NCI-H1417 treated with DMSO at 0.1 percent for 48 hours (cell line): ENCODE measurements at regions not wholly inside any gene's neighbourhood (a gene's known extent, or its start where the extent isn't known, plus 50 kb on each side); places are given as distances from the start of the nearest gene placed in this dataset.

Source experiments
- DNase-seq: peaks from one replicate; lab custom pipeline; 2025; lab: John Stamatoyannopoulos, UW

DNA sequence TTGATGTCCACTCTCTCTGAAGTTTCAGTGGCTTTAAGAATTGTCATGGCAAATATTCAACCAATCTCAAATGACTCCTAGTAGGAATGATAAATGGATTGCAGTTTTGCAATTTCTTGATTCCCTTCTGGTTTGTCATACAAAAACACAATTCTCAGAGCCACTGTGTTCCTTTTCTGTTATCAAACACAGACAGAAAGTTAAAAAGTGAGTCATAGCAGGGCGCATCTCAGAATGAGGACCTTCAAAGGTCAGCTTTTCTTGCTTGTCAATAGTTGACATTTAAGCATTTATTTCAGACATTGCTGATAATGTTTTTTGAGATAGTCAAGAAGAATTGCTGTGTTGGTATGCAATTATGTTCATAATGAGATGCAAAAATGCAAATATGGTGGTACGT is 405.9 kb downstream of the NR2F2 start:
- DNase-seq, result no peak

DNA sequence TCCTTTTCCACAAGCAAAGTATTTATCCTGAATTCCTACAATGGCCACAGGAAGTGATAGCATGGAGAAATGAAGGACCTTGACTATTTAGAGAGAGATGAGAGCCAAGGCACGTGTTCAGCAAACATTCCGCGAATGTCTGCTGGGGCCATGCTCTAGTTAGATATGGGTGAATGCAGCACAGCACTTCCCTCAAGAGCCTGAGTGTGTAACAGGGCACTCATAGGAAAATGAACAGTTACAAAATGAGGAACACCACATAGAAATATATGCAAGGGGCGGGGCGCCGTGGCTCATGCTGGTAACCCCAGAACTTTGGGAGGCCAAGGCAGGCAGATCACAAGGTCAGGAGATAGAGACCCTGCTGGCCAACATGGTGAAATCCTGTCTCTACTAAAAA is 406.9 kb downstream of the NR2F2 start:
- no peak for DNase-seq

DNA sequence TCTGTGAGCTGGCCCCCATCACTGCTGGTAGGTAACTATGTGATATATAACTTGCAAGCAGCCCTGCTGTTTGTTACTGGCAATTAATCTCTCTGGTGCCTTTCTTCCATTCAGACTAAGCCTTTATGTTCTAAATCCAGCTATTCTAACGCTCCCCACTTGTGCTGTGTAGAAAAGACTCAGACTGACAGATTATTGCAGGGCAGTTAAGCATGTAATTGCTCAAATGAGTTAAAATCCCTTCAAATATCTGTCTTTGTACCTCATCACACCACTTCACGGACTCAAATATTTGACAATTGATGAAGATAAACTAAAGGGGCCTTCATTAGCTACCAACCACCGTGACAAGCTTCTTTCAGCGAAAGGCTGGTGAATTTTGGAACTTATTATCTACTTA is 416.2 kb downstream of the NR2F2 start:
- peak; percentile 25 for DNase-seq

DNA sequence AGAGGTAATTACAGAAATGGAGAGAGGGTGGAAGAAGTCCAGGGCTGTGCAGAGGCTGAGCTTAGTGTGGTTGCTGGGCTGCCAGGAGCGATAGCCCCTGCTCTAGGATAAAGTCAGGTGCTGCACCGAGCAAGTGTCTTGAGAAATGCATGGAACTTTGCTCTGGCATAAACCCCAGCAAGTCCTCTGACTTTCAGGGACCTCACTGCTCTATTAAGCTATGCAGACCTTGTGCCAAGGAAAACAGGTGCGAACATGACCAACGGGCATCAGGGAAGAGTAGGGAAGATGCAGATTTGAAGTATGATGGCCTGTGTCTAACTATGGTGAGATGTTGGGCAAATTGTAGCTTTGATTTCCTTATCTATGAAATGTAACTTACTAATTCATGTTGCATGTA is 416.8 kb downstream of the NR2F2 start:
- DNase-seq, result no peak

DNA sequence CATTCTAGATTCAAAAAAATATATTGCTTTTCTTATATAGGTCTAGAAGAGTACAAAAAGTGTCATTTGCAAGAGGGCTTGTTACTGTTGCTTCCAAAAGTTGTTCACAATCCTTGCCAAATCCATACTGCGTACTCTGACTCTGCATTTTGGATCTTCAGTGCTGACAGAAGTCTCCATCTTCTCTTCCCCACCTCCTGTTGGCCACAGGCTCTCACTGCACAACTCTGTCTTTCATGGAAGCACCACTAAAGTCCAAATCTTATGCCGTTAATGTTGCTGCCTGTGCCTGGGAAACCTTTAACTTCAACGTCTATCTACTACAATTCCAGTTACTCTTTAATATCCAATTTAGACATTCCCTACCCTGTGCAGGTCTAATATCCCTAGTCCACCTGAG is 419.9 kb downstream of the NR2F2 start:
- no peak for DNase-seq

DNA sequence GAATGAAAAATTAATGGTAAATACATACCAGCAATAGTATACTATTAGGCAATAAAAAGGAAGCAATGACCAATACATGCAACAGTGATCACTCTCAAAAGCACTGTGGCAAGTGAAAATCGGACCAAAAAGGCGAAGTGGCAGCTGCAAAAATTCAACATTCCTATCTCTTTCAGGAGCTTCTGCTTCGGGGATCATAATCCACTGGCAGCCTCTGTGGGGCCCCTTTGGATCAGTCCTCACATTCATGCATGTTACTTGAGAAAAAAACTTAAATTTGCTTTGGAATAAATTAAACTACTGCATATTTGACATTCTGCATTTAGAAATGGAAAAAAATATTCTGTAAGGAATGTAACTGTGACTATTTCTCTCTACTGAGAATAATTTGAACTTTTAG is 425.6 kb downstream of the NR2F2 start:
- DNase-seq, result no peak

DNA sequence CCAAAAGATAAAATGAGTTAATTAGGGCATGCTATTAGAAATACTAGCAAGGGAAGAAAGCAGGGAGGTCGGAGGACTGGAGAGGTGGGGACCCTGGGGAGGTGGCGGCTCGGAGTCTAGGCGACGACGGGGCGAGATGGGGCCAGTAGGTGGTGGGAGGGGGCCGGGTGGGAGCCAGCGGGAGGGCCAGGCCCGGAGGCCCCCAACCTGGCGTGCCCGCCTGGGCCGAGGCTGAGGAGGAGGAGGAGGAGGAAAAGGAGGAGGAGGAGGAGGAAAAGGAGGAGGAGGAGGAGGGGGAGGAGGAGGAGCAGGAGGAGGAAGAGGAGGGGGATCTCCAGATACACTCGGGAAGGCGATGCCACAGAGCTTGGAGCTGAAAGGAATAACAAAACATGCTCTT is 426.2 kb downstream of the NR2F2 start:
- DNase-seq, result no peak

DNA sequence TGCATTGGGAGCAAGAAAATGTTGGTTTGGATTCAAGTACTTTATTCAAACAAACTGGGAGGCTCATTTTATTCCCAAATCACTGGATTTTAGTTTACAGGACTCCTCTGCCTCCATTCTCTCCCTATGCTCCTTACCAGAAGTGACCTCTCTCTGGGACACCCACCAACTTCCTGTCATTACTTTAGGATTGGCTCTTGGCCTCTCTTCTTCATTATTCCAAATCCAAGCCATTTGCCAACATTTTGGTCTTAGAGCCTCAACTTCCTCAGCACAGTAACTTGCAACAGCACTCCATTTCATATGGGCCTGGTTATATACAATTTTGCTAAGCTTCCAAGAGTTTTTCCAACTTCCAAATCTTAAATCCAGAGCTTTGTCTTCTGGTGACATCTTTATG is 432.1 kb downstream of the NR2F2 start:
- no peak for DNase-seq

DNA sequence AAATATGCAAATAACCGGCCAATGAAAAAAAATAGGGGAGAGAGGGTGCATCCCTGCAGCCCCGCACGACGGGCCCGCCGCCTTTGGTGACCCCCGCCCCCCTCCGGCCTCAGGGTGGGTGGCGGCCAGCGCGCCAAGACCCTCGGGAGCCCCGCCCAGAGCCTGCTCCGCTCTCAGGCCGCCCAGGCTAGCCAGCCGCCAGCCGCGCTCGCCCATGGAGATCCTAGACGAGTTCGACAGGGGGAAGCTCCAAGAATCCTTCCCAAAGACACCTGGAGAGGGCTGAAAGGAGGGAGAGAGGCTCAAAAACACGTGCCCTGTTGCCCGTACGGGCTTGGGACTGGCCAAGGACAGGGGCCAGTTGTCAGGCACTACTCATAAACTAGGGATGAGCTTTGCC is 434.0 kb downstream of the NR2F2 start:
- DNase-seq, result no peak

DNA sequence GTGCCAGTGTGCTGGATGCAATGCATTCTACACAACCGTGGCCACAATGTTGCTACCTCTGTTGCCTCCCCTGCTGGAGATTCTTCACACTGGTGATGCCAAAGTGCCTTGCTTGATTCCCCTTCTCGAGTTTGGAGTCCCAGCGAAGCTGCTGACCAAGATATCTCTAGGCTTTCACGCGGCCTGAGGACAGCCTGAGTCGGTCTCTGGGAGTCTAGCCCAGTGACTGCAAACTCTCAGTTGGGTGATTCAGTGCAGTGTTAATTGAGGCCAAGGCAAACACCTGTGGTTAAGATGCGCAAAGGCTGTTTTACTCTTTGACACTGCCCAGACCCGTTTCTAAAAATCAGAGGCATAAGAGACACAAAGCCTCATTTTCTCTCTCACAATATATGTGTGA is 434.4 kb downstream of the NR2F2 start:
- no peak for DNase-seq

DNA sequence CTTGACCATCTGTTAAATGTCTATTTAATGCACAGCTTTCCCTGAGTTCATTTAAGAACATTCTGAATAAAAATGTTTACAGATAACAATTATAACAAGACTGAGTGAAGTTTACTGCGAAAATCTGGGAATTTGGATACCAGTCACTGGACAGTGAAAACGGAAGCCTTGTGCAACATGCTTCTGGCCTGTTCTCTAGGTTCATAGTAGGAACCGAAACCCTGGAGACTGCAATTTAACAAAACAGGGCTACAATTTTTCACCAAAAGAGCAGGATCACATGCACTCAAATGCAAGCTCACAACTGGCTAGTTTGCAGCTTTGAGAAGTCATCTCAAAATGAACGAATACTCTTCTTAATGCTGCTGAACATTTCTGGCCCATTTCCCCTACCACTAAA is 435.9 kb downstream of the NR2F2 start:
- DNase-seq, result no peak

DNA sequence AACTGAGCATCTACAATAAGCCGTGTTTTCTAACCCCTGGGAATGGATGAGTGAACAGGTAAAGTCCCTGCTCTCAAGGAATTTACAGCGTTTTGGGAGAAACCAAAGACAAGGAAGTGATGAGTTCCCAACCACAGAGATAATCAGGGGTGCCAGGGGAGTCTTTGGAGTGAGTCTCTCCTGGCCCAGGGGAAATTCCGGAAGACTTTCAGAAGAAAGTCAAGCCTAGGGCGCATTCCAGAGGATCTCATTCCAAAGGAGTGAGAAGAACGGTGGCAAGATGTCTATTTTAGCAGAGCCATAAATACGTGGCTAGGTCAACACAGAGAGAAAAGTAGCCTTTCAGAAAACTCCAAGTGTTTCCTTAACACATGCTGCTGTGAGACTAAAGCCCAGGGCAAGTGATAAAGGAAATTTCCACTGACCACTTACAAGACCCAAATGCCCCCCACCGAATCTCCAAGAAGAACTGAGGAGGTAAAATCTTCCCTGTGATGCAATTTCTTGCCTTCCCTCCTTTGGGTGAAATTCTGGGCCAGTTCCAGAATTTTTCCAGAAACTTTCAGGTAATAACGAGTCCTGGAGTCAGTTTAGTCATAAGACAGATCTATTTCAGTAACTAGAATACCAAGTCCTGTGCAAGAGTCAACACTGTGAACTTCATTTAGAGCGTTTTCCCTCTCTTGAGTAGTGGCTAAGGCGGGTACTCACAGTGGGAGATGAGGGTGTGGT is 437.4 kb downstream of the NR2F2 start:
- no peak for DNase-seq

DNA sequence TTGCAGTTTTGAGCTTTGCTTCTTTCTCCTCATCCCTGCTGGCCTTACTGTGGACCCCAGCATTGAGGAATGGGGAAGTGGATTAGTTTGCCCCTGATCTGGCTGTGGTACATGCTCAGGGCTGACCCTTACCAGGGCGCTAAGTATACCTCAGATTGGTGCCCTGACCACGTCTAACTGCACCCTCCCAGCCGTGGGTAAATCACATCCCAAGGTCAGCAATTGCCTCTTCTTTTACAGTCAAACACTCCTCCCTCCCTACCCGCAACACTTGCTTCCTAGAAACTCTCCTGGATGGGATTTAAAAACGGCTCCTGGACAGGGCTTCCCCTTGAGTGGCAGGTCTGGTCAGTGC is 437.9 kb downstream of the NR2F2 start:
- DNase-seq, result no peak

DNA sequence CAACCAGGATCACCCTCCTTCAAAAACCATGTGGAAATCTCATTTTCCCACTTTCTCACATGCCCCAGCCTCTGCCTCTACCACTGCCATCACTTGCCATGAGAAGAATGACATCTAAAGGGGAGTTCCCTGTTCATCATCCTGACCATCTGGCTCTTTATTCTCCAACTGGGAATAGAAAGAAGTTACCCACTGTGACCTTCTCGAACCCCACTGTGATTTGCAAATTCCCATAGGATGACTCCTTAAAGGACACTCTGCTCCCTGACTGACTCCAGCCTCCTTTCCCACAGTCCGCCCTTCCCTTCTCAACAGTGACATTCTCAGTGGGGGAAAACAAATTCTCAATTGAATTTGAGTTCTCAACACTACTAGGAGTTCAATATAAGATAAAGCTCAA is 440.5 kb downstream of the NR2F2 start:
- no peak for DNase-seq

DNA sequence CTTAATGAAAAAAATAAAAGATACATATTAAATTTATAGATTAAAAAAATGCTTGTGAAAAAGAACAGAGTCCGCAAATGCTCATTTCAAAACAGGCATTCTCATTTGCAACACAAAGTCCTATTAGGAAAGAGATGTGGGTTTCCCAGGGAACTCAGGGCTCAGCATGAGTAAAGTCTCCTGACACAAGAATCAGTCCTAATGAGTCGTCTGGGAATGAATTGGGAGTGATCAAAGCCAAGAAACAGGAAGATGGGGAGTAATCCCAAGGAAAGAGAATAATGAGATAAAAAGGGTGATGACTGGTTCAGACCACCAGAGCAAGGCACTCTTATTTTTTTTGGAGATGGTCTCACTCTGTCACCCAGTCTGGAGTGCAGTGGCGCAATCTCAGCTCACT is 443.7 kb downstream of the NR2F2 start:
- no peak for DNase-seq

DNA sequence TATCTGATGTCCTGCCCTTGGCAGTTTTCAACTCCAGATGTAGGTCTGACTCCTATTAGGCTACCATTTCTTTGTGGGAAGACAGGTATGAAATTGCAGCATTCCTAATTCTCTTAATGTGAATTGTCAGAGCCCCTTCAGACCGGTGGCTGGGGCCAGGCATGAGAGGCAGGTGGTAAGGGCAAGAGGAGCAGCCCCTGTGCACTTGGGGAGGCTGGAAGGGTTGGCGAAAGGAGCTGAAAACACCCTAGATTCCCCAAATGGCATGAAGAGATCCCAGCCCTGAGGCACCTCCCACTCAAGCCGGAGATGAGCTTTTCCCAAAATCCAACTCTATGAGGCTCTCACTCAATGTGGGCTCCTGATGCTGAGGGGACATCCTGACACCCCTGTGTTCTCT is 453.2 kb downstream of the NR2F2 start:
- no peak for DNase-seq

DNA sequence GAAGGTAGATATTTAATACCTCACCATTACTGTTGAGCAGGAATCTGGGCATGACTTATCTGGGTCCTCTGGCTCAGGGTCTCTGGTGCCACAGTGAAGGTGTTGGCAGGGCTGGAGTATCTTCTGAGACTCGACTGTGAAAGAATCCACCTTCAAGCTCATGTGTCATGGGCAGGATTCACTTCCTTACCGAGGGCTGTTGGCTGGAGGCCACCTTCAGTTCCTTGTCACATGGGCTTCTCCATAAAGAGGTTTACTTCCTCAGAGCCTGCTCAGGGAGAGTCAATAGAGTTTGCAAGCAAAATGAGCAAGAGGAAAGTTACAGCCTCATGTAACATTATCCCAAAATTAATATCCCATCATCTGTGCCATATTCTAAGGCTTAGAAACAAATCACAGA is 459.5 kb downstream of the NR2F2 start:
- DNase-seq, result no peak

DNA sequence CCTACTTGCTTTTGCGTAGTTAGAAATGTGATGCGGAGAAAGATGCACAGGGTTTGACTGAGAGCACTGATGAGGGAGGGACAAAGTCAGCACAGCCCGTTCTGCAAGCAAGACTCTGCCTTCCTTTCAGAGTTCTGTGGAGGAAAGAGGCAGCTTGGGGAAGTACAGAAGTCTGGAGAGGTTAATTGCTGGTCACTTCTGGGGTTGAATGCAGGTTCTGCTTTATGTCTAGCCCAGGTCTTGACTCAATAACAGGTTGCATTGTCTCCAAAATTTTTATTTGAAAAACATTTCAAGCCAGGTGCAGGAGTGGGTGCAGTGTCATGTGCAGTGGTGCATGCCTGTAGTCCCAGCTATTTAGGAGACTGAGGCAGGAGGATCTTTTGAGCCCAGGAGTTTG is 461.7 kb downstream of the NR2F2 start:
- no peak for DNase-seq

DNA sequence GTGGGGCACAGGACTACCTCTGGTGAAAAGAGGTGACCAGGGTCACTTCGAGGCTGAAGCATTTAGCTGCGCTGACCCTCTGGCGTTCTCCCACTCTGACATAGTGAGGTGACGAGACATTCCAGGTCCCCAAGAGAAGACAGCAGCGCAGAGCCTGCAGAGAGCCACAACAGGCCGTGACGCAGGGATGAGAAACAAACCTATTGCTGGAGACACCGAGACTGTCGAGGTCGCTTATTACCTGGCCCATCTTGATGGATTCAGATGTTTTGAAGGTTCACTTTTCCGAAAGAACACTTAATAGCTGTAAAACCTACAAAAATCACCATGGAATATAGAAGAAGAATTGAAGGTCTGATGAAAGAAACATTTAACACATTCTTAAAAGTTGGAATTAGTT is 466.3 kb downstream of the NR2F2 start:
- DNase-seq, result no peak

DNA sequence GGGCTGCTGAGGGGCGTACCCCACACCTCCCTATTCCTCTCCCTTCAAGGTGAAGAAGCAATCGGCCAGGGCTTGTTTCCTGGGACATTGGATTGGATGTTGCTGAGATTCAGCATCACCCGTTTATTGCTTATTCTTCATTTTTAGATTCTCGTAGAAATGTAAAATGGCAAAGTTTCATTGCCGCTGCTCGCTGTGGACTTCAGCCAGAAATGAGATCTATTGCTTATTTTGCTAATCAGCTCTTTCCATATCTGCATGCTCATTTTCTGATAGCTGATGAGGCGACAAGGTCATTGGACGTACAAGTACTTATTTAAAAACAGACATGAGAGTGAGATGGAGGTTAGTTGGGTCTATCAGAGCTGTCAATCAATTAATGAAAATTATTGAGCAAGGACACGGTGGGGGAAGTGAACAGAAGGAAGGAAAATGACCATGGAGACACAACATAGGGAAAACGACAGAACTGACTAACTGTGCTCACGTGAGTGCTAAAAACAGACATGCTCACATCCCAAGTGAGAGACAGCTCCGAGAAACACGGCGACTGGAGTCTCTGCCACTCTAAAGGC is 471.2 kb downstream of the NR2F2 start:
- DNase-seq, result no peak

DNA sequence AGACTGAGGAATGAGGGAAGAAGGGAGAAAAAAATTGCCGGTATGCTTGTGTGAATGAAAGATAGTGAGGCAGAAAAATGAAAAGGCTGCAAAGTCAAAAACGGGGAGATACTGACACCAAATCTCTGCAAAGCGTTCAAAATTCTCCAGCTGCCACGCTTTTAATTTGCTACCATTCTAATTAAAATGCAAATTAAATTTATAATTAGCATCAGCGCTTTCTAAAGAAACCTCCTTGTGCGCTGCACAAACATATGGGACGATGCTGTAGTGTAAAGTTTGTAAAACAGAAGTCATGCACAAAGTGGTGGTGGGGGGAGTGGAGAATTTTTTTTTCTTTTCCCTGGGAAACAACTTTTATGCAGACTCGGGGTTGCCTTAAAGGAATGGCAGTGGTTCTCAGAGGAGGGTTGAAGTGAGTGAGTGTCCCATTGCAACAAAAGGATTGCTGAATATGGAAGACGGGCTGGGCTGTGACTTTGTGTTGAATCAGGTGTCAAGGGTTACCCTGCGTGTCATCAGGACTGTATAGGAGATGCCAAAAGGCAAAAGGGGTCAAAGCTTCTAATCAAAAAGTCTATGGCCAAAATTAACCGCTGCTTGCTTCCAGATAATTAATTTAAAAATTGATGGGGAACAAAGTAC is 472.2 kb downstream of the NR2F2 start:
- no peak for DNase-seq

DNA sequence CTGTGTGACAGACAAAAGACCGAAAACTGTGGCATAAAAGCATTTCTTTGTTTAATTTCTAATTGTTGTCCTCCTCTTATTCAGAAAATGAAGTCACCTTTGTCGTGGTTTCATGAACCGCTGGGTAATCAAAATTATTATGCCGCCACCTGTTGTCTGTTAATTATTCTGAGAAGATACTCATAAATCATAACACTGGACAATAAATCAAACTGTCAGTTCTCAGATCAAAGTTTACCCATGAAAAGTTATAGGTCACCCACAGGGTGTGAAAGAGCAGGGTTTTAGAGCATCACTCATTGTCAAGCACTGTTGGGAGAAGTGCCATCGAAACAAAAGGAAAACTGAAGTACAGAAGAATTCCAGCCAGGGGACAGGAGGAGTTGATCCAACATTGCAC is 474.3 kb downstream of the NR2F2 start:
- peak; percentile 51 for DNase-seq

DNA sequence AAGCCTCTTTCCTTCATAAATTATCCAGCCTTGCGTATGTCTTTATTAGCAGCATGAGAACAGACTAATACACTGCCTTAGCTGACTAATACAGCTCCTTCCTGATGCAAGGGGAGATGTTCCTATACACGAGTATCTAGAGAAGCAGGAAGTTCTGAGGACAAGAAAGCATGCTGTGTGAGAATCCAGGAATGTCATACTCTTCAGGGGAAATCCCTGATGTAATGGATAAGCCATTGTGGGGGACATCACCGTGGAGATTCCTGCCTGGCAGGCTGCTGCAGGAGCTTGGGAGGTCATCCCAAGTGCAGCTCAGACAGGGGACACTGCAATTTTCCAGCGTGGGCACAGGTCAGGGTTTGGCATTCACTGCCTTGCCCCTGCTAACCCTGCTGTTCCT is 476.9 kb downstream of the NR2F2 start:
- no peak for DNase-seq

DNA sequence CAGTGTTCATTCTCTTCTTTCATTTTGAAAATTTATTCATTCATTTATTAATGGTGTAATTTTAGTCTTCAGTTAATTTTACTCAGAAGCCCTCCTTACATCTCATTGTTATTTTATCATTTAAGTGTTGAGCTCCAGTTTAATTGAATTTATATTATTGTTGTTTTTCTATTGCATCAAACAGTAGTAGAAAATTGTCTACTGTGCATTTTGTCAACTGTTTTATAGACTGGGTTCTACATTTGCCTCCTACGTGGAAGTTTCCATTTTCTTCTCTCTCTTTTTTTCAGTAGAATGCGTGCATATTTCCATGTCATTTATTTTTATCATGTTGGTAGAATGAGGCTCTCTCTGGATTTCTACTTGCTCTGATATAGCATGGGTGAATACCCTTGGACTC is 487.4 kb downstream of the NR2F2 start:
- DNase-seq, result no peak
